ENCODE measurements at regions not wholly inside any gene's neighbourhood (a gene's known extent, or its start where the extent isn't known, plus 50 kb on each side); places are given as distances from the start of the nearest gene placed in this dataset.

DNA sequence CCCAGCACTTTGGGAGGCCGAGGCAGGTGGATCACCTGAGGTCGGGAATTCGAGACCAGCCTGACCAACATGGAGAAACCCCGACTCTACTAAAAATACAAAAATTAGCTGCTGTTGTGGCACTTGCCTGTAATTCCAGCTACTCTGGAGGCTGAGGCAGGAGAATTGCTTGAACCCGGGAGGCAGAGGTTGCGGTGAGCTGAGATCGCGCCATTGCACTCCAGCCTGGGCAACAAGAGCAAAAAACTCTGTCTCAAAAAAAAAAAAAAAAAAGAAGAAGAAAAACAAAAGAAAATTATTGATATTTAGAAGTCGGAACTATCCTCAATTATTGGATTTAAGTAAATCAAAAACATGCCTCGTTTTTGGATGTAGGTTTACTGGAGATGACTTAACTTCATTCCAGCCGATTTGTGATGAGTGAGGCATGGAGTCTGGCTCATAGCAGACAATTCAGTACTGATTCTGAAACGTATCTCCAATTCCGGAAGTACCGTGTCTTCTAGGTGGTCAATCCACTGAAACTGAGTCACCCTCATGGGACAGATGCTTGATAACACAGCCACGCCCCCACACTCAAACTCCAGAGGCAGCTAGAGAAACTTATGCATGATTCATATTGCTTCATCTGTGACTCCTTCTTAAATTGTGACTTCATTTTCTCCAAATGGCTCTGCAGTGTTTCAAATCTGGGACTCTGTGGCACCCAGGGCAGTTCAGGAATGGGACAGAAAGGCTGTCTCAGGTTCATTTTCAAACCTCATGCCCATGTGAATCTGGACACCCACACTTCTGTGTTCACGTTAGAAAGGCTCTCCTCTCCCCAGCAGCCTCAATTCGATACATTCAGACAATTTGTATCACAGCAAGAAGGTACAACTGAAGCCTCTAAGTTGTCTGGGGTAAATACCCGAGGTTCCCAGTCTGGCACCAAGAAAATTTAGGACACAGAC is 110.4 kb upstream of the ARMC2 start:
- TF ChIP-seq ZNF221 (tag by site-specific recombination; IDR thresholded peaks at IDR 0.05; ENCODE audit: borderline replicate concordance) (no peak), SALL2 (tag by site-specific recombination; IDR thresholded peaks at IDR 0.05; ENCODE audit: borderline replicate concordance) (no peak)
- TF ChIP-seq, protein P1, sequence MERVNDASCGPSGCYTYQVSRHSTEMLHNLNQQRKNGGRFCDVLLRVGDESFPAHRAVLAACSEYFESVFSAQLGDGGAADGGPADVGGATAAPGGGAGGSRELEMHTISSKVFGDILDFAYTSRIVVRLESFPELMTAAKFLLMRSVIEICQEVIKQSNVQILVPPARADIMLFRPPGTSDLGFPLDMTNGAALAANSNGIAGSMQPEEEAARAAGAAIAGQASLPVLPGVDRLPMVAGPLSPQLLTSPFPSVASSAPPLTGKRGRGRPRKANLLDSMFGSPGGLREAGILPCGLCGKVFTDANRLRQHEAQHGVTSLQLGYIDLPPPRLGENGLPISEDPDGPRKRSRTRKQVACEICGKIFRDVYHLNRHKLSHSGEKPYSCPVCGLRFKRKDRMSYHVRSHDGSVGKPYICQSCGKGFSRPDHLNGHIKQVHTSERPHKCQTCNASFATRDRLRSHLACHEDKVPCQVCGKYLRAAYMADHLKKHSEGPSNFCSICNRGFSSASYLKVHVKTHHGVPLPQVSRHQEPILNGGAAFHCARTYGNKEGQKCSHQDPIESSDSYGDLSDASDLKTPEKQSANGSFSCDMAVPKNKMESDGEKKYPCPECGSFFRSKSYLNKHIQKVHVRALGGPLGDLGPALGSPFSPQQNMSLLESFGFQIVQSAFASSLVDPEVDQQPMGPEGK (tag by site-specific recombination; IDR thresholded peaks at IDR 0.05) = peak; percentile 50

Measured in HEK293 (cell line).